ENCODE measurements at regions not wholly inside any gene's neighbourhood (a gene's known extent, or its start where the extent isn't known, plus 50 kb on each side); places are given as distances from the start of the nearest gene placed in this dataset.

DNA sequence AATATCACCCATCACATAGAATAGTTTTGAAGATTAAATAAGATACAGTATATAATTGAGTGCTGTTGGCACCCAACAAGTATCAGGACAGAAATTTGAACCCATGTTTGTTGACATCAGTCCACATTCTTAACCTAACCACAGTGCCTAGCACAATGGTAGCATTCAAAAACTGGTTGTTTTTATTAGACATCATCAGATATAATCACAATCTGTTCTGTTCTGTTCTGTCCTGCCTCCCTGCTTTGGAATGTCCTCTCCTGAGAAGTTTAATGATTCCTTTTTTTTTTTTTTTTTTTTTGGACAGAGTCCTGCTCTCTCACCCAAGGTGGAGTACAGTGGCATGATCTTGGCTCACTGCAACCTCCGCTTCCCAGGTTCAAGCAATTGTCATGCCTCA, 476.6 kb downstream of the RMST start:
- peaks cover 0 to 7% (median 0%) of the 10 kb centered on the region in 7 donors for H3K9me3 Mint-ChIP-seq
- Histone ChIP-seq H3K4me3 (replicated peaks in 1 of 3; ENCODE audit: low read depth in 2 of 3, low read length in 3 of 3) (no peak overlapping the region), H4K20me1 (ENCODE audit: insufficient read depth, low read length) (no peaks in the 10 kb centered on the region), H2AFZ (ENCODE audit: insufficient read depth, low read depth, low read length, poor library complexity, severe bottlenecking) (no peak overlapping the region), H3K79me2 (ENCODE audit: insufficient read depth, low read length) (no peaks in the 10 kb centered on the region), H3K4me2 (replicated peaks; ENCODE audit: extremely low read depth, low read length, poor library complexity, severe bottlenecking) (no peak overlapping the region), H3K9me3 (replicated peaks in 1 of 2; ENCODE audit: control insufficient read depth in 1 of 2, insufficient read depth in 1 of 2, low read length in 2 of 2) (no peaks in the 10 kb centered on the region), H3K4me1 (ENCODE audit: control insufficient read depth in 1 of 2, insufficient read depth in 2 of 2, low read length in 2 of 2) (no peaks in the 10 kb centered on the region), H3K27ac (ENCODE audit: low read depth in 1 of 2, low read length in 2 of 2) (no peak overlapping the region), H3K36me3 (replicated peaks in 1 of 2; ENCODE audit: control insufficient read depth in 1 of 2, insufficient read depth in 2 of 2, low read length in 2 of 2) (no peaks in the 10 kb centered on the region), H3K9ac (ENCODE audit: insufficient read depth, low read length, poor library complexity, severe bottlenecking) (no peak overlapping the region), H3K27me3 (ENCODE audit: control insufficient read depth in 2 of 2, insufficient read depth in 2 of 2, low read length in 2 of 2) (no peaks in the 10 kb centered on the region)
- H3K27me3 Mint-ChIP-seq (ENCODE audit: low read depth in 3 of 3): no peaks in the 10 kb centered on the region
- WGBS (ENCODE audit: insufficient coverage): 80% methylated on average over 1 of the region's 1 CpG
- no peak for DNase-seq
- intact Hi-C loops (cut with micrococcal nuclease): no loop called here
- H3K4me1 Mint-ChIP-seq: no peaks in the 10 kb centered on the region
- no peak overlapping the region for H3K4me3 Mint-ChIP-seq
- no peaks in the 10 kb centered on the region for H3K36me3 Mint-ChIP-seq
- no peak overlapping the region for H3K27ac Mint-ChIP-seq
- TF ChIP-seq CTCF (IDR thresholded peaks at IDR 0.05): no peak

GRCh38 chr12:97940105-97940504, 477.5 kb downstream of the RMST start:
- H3K4me3 Mint-ChIP-seq: no peak overlapping the region
- H3K36me3 Mint-ChIP-seq: no peaks in the 10 kb centered on the region
- no peak overlapping the region for H3K9ac ChIP-seq (ENCODE audit: insufficient read depth, low read length, poor library complexity, severe bottlenecking)
- no peaks in the 10 kb centered on the region for H3K4me1 Mint-ChIP-seq
- intact Hi-C loops (cut with micrococcal nuclease): no loop called here
- no peak overlapping the region for H2AFZ ChIP-seq (ENCODE audit: insufficient read depth, low read depth, low read length, poor library complexity, severe bottlenecking)
- H3K4me3 ChIP-seq (replicated peaks in 1 of 3; ENCODE audit: low read depth in 2 of 3, low read length in 3 of 3): no peak overlapping the region
- peaks cover 0 to 7% (median 0%) of the 10 kb centered on the region in 7 donors for H3K9me3 Mint-ChIP-seq
- H3K36me3 ChIP-seq (replicated peaks in 1 of 2; ENCODE audit: control insufficient read depth in 1 of 2, insufficient read depth in 2 of 2, low read length in 2 of 2): no peaks in the 10 kb centered on the region
- H3K4me2 ChIP-seq (replicated peaks; ENCODE audit: extremely low read depth, low read length, poor library complexity, severe bottlenecking): no peak overlapping the region
- no peaks in the 10 kb centered on the region for H3K79me2 ChIP-seq (ENCODE audit: insufficient read depth, low read length)
- no peak overlapping the region for H3K27ac ChIP-seq (ENCODE audit: low read depth in 1 of 2, low read length in 2 of 2)
- no peaks in the 10 kb centered on the region for H3K4me1 ChIP-seq (ENCODE audit: control insufficient read depth in 1 of 2, insufficient read depth in 2 of 2, low read length in 2 of 2)
- no peak for DNase-seq
- no peaks in the 10 kb centered on the region for H4K20me1 ChIP-seq (ENCODE audit: insufficient read depth, low read length)
- no peaks in the 10 kb centered on the region for H3K9me3 ChIP-seq (replicated peaks in 1 of 2; ENCODE audit: control insufficient read depth in 1 of 2, insufficient read depth in 1 of 2, low read length in 2 of 2)
- H3K27me3 Mint-ChIP-seq (ENCODE audit: low read depth in 3 of 3): no peaks in the 10 kb centered on the region
- no peak for TF ChIP-seq CTCF (IDR thresholded peaks at IDR 0.05)
- WGBS (ENCODE audit: insufficient coverage): no CpG with 5 or more reads among the region's 1 CpG
- H3K27me3 ChIP-seq (ENCODE audit: control insufficient read depth in 2 of 2, insufficient read depth in 2 of 2, low read length in 2 of 2): no peaks in the 10 kb centered on the region
- no peak overlapping the region for H3K27ac Mint-ChIP-seq
